GM12875 (cell line): ENCODE measurements at regions not wholly inside any gene's neighbourhood (a gene's known extent, or its start where the extent isn't known, plus 50 kb on each side); places are given as distances from the start of the nearest gene placed in this dataset.

Experiments
- H3K4me3 ChIP-seq: one replicate; pipeline ENCODE4 v1.5.1; 2011; ENCODE audit warnings: low read depth, low read length, control low read depth
- CTCF ChIP-seq: IDR thresholded peaks from 2 replicates; pipeline ENCODE4 v1.5.1; 2011; ENCODE audit warnings: low read depth, mild to moderate bottlenecking, control low read depth, inconsistent platforms, low read length, moderate library complexity, borderline replicate concordance; ENCODE audit not compliant: insufficient read depth

DNA sequence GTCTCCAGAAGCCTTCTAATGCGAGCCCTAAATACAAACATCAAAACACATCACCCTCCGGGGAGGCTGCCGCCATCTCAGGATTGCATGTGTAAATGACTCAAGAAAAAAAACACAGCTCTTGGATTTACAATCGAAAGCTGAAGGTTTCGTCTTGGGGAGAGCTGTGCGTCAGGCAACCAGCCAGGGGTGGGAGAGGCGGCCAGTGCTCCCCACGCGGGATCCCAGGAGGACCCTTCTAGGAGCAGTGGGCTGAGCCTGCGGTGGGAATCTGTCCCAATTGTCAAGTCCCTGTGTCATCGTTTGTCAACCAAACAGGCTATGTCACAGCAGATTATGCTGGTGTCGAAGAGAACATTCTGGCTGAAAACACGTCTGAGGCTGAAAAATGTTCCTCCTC, 209.7 kb downstream of the ABCC12 start:
- H3K4me3 ChIP-seq, result no peak overlapping the region
- no peak for TF ChIP-seq CTCF

DNA sequence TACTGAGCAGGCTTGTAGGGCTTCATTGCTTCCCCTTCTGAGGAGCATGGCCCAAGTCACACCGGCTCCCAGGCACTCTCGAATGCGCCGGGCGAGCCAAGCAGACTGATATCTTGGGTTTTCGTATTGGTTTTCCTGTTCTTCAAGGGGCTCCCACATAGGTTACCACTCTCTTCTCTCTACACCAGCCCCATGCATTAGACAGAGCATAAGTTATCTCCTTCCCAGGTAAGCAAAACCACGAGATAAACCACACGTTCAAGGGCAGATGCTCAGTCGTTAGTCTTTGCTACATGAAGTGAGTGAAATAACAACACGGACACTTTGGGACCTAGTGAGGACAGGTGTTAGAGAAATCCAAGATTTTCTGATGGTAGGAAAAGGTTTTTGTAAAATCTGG, 211.2 kb downstream of the ABCC12 start:
- TF ChIP-seq CTCF, result no peak
- H3K4me3 ChIP-seq, result no peak overlapping the region

DNA sequence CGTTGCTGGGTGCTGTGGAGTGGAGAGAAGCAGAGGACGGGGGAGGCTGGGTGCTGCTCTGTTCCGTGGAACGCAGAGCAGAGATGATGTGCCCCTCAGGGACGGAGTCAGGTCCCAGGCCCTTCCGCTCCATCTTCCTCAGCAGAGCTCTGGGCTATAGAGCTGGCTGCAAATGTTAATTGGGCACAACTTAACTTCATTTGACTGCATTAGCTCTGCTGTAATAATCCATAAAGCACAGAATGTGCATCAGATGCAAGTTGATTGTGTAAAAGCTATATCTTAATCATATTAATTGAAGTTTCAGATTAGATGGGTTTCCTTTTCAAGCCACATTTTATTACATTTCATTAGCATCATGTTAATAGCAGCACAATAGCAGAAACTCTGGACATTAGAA, 212.6 kb downstream of the ABCC12 start:
- TF ChIP-seq CTCF, result no peak

DNA sequence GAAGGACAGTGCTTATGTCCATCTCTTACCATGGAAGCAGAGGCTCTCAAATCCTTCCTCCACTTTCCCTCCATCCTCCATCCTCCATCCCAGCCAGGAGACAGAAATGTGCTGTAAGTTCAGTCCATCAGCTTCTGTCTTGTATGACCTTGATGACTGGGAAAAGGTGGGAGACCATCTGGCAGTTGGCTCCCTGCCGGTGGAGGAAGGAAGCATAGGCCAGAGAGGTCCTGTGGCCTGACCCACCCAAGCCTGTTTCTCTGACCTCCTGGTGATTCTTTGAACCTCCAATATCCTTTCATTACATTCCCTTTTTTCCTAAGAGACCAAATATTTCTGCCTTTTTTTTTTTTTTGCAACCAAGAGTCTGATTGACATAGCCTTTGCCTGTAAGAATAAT, 215.3 kb downstream of the ABCC12 start:
- no peak for TF ChIP-seq CTCF
- no peak overlapping the region for H3K4me3 ChIP-seq

More for the DNA sequence above, 212.6 kb downstream of the ABCC12 start:
- no peak overlapping the region for H3K4me3 ChIP-seq

GRCh38 chr16:47939680-47940079, 216.1 kb downstream of the ABCC12 start:
- no peak for TF ChIP-seq CTCF
- H3K4me3 ChIP-seq, result no peak overlapping the region

DNA sequence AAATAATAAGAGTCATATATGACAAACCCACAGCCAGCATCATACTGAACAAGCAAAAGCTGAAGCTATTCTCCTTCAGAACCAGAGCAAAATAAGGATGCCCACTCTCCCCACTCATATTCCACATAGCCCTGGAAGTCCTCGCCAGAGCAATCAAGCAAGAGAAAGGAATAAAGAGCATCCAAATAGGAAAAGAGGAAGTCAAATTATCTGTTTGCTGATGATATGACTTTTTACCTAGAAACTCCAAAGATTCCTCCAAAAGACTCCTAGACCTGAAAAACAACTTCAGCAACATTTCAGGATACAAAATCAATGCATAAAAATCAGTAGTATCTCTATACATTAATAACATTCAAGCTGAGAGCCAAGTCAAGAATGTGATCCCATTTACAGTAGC, 217.5 kb downstream of the ABCC12 start:
- TF ChIP-seq CTCF, result no peak
- no peak overlapping the region for H3K4me3 ChIP-seq

DNA sequence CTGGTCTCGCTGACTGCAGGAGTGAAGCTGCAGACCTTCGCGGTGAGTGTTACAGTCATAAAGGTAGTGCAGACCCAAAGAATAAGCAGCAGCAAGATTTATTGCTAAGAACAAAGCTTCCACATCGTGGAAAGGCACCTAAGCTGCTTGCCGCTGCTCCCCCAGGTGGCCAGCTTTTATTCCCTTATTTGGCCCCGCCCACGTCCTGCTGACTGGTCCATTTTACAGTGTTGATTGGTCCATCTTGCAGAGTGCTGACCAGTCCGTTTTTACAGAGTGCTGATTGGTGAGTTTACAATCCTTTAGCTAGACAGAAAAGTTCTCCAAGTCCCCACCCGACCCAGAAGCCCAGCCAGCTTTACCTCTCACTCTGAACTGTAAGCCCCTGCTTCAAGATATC, 227.8 kb downstream of the ABCC12 start:
- no peak for TF ChIP-seq CTCF
- no peak overlapping the region for H3K4me3 ChIP-seq
